HCT116 (cell line): ENCODE measurements at regions not wholly inside any gene's neighbourhood (a gene's known extent, or its start where the extent isn't known, plus 50 kb on each side); places are given as distances from the start of the nearest gene placed in this dataset.

Experiments
- ATAC-seq: fragments of 200-7000 bp; cut with Tn5 transposase; 2 replicates; pipeline ENCODE4 v1.9.1; 2020; ENCODE audit warnings: mild to moderate bottlenecking, moderate library complexity
- BruUV-seq: library from RNA; stranded (reverse); fragments of 400-500 nt; replicated peaks from 2 replicates; lab custom pipeline; 2021; lab: Mats Ljungman, UMichigan
- CTCF ChIA-PET: fragments of 300-600 bp; sonication (Branson Sonifier 250); formaldehyde crosslinking; loops from one replicate; lab custom pipeline; 2021; ENCODE audit warnings: antibody characterized with exemption; lab: Charles Lee
- POLR2A ChIA-PET: fragments of 300-600, 350-600 bp; sonication (Branson Sonifier 250); formaldehyde crosslinking; loops from one replicate; lab custom pipeline; 2021; ENCODE audit warnings: antibody characterized with exemption; lab: Charles Lee
- RAD21 ChIA-PET, 2 experiments: fragments of 300-600 bp; sonication (Branson Sonifier 250); formaldehyde crosslinking; loops; one replicate each; lab custom pipeline; 2023; ENCODE audit warnings: low total read pairs in 2 of 2; ENCODE audit not compliant: uncharacterized antibody in 2 of 2, unreplicated experiment in 2 of 2, low non-redundant PET in 1 of 2; lab: Charles Lee
- DNase-seq: peaks from one replicate; pipeline ENCODE4 v3.0.0-alpha.2; 2010; ENCODE audit warnings: low read depth, low spot score
- H2AFZ ChIP-seq: fragments of 200-600 bp; shearing (Covaris generic), sonication (generic); 2 replicates; pipeline ENCODE4 v1.6.1; 2017; ENCODE audit warnings: low read depth, mixed run types, mixed read lengths, antibody characterized with exemption, low read length; ENCODE audit not compliant: poor library complexity, severe bottlenecking
- H3K27ac ChIP-seq: 2 replicates; pipeline ENCODE4 v1.5.1; 2012; ENCODE audit warnings: low read depth, low read length
- H3K27me3 ChIP-seq: fragments of 200-600 bp; sonication (generic); 2 replicates; pipeline ENCODE4 v1.6.1; 2016; ENCODE audit warnings: mixed run types, low read length, mixed read lengths; ENCODE audit not compliant: insufficient read depth
- H3K36me3 ChIP-seq, 2 experiments: fragments of 200-500 bp in 1 of 2; fragments of 200-600 bp in 1 of 2; sonication (Bioruptor generic) in 1 of 2; sonication (generic) in 1 of 2; 2 replicates each; pipeline versions ENCODE4 v1.5.1 to v1.6.1; 2014 to 2016; ENCODE audit warnings: low read length in 2 of 2, inconsistent platforms in 1 of 2, mixed read lengths in 1 of 2, mixed run types in 1 of 2; ENCODE audit not compliant: insufficient read depth in 2 of 2, control insufficient read depth in 1 of 2
- H3K4me1 ChIP-seq, 2 experiments: fragments of 200-600 bp in 1 of 2; sonication (generic) in 1 of 2; 2 replicates each; pipeline versions ENCODE4 v1.5.1 to v1.6.1; 2012 to 2017; ENCODE audit warnings: low read length in 2 of 2, inconsistent platforms in 1 of 2, mild to moderate bottlenecking in 1 of 2, mixed read lengths in 1 of 2, mixed run types in 1 of 2, moderate library complexity in 1 of 2; ENCODE audit not compliant: insufficient read depth in 2 of 2, control insufficient read depth in 1 of 2
- H3K4me2 ChIP-seq: fragments of 200-600 bp; sonication (generic); 2 replicates; pipeline ENCODE4 v1.6.1; 2017; ENCODE audit warnings: mixed run types, low read length, mixed read lengths
- H3K4me3 ChIP-seq, 2 experiments: fragments of 200-600 bp in 1 of 2; sonication (generic) in 1 of 2; replicated peaks in 1 of 2; 2 replicates each; pipeline ENCODE4 v1.5.1; 2011 to 2016; ENCODE audit warnings: low read length in 2 of 2, control low read depth in 1 of 2, low read depth in 1 of 2, mild to moderate bottlenecking in 1 of 2, mixed read lengths in 1 of 2, mixed run types in 1 of 2
- H3K79me2 ChIP-seq: fragments of 200-600 bp; sonication (generic); 2 replicates; pipeline ENCODE4 v1.6.1; 2017; ENCODE audit warnings: mild to moderate bottlenecking, mixed run types, low read length, moderate library complexity, mixed read lengths; ENCODE audit not compliant: insufficient read depth
- H3K9ac ChIP-seq: fragments of 200-600 bp; sonication (generic); 2 replicates; pipeline ENCODE4 v1.6.1; 2016; ENCODE audit warnings: low read length, mixed read lengths
- H3K9me2 ChIP-seq: fragments of 200-600 bp; sonication (generic), shearing (Covaris generic); 2 replicates; pipeline ENCODE4 v1.6.1; 2017; ENCODE audit warnings: mixed run types, mild to moderate bottlenecking, moderate library complexity; ENCODE audit not compliant: insufficient read depth
- H3K9me3 ChIP-seq, 2 experiments: fragments of 200-500 bp in 1 of 2; fragments of 200-600 bp in 1 of 2; sonication (Bioruptor generic) in 1 of 2; sonication (generic) in 1 of 2; 2 replicates each; pipeline ENCODE4 v1.6.1; 2014 to 2017; ENCODE audit warnings: low read length in 2 of 2, mixed read lengths in 2 of 2, inconsistent platforms in 1 of 2, low read depth in 1 of 2, mild to moderate bottlenecking in 1 of 2, mixed run types in 1 of 2, moderate library complexity in 1 of 2; ENCODE audit not compliant: control insufficient read depth in 1 of 2, insufficient read depth in 1 of 2
- H4K20me1 ChIP-seq: fragments of 200-600 bp; sonication (generic), shearing (Covaris generic); 2 replicates; pipeline ENCODE4 v1.6.1; 2017; ENCODE audit warnings: mixed run types, mild to moderate bottlenecking, moderate library complexity; ENCODE audit not compliant: insufficient read depth
- EGR1 ChIP-seq: IDR thresholded peaks from 2 replicates; pipeline ENCODE4 v1.6.1; 2012; ENCODE audit warnings: low read depth
- ELF1 ChIP-seq: IDR thresholded peaks from 2 replicates; pipeline ENCODE4 v1.6.1; 2012; ENCODE audit warnings: low read depth, borderline replicate concordance
- FOSL1 ChIP-seq: IDR thresholded peaks from 2 replicates; pipeline ENCODE4 v1.6.1; 2012; ENCODE audit warnings: low read depth
- JUND ChIP-seq: IDR thresholded peaks from 2 replicates; pipeline ENCODE4 v1.6.1; 2012
- POLR2A ChIP-seq: IDR thresholded peaks from 2 replicates; pipeline ENCODE4 v1.7.0; 2011; ENCODE audit warnings: borderline replicate concordance; ENCODE audit not compliant: insufficient read depth, insufficient read length; ENCODE audit errors: extremely low read depth
- POLR2AphosphoS5 ChIP-seq: IDR thresholded peaks from 2 replicates; pipeline ENCODE4 v1.6.1; 2011; ENCODE audit warnings: mild to moderate bottlenecking, low read depth, low read length, moderate library complexity
- RAD21 ChIP-seq: IDR thresholded peaks from 2 replicates; pipeline ENCODE4 v1.6.1; 2012; ENCODE audit warnings: low read depth, mild to moderate bottlenecking
- SP1 ChIP-seq: IDR thresholded peaks from 2 replicates; pipeline ENCODE4 v1.6.1; 2012; ENCODE audit warnings: low read depth
- SRF ChIP-seq: IDR thresholded peaks from 2 replicates; pipeline ENCODE4 v1.6.1; 2012; ENCODE audit warnings: low read depth
- ZFX ChIP-seq: fragments of 450-650 bp; IDR thresholded peaks from 2 replicates; pipeline ENCODE4 v1.6.1; 2017
- ZNF274 ChIP-seq: fragments of 200-500 bp; sonication (Bioruptor generic); IDR thresholded peaks from 2 replicates; pipeline ENCODE4 v1.6.1; 2014; ENCODE audit warnings: mild to moderate bottlenecking, low read depth, low read length, inconsistent platforms
- intact Hi-C: fragments of 100-400 bp; cut with micrococcal nuclease; formaldehyde crosslinking; loops from 2 replicates; pipeline ENCODE4 v1.10.0; 2022
- TF ChIP-seq, protein P1 (sequence below): IDR thresholded peaks from 2 replicates; pipeline ENCODE4 v1.6.1; 2012; ENCODE audit warnings: low read depth
- TF ChIP-seq, protein P2 (sequence below), 3 experiments: fragments of 200-600 bp in 1 of 3; sonication (generic) in 1 of 3; IDR thresholded peaks in 2 of 3; conservative IDR thresholded peaks in 1 of 3; 2 replicates each; pipeline ENCODE4 v1.5.1; 2012 to 2017; ENCODE audit warnings: low read depth in 2 of 3, low read length in 2 of 3, antibody characterized with exemption in 1 of 3, borderline replicate concordance in 1 of 3, control low read depth in 1 of 3, mild to moderate bottlenecking in 1 of 3, mixed read lengths in 1 of 3, mixed run types in 1 of 3, moderate library complexity in 1 of 3; ENCODE audit not compliant: insufficient read depth in 1 of 3

DNA sequence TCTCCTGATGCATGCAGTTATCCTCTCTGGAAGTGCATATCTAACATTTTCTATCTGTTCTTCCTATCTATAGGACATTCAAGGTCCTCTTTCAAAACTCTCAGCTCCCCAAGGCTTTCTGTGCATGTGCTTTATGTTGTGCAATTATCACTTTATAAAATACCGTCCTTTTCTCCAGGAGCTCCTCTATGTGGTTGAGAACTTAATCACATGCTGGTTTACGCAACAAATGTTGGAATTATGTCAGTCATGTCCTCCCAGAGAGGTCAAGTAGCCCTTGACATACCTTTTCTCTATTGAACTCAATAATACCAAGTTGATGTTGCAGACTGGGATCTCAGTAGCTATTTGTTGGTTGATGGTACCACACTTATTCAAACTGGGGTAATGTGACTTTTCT is 388.4 kb downstream of the BTBD3 start:
- H3K79me2 ChIP-seq, result no peaks in the 10 kb centered on the region
- DNase-seq (no peak), ATAC-seq (no peak)
- H3K4me3 ChIP-seq, result no peak overlapping the region
- H3K36me3 ChIP-seq, result no peaks in the 10 kb centered on the region
- no peak overlapping the region for H3K4me2 ChIP-seq
- H3K27ac ChIP-seq, result no peak overlapping the region
- ChIA-PET RAD21 (no interaction called here), POLR2A (no interaction called here), CTCF (no interaction called here)
- no peaks in the 10 kb centered on the region for H3K27me3 ChIP-seq
- H3K9me2 ChIP-seq, result no peaks in the 10 kb centered on the region
- H3K4me1 ChIP-seq, result no peaks in the 10 kb centered on the region
- peaks cover 9 to 18% of the 10 kb centered on the region in 2 experiments; a peak in 2 of 4 replicates for H3K9me3 ChIP-seq
- H4K20me1 ChIP-seq, result no peaks in the 10 kb centered on the region
- H2AFZ ChIP-seq, result no peak overlapping the region
- TF ChIP-seq FOSL1 (no peak), RAD21 (no peak), ZNF274 (no peak), SRF (no peak), EGR1 (no peak), ZFX (no peak), SP1 (no peak), ELF1 (no peak), JUND (no peak), POLR2AphosphoS5 (no peak), POLR2A (no peak)
- TF ChIP-seq, protein P1, sequence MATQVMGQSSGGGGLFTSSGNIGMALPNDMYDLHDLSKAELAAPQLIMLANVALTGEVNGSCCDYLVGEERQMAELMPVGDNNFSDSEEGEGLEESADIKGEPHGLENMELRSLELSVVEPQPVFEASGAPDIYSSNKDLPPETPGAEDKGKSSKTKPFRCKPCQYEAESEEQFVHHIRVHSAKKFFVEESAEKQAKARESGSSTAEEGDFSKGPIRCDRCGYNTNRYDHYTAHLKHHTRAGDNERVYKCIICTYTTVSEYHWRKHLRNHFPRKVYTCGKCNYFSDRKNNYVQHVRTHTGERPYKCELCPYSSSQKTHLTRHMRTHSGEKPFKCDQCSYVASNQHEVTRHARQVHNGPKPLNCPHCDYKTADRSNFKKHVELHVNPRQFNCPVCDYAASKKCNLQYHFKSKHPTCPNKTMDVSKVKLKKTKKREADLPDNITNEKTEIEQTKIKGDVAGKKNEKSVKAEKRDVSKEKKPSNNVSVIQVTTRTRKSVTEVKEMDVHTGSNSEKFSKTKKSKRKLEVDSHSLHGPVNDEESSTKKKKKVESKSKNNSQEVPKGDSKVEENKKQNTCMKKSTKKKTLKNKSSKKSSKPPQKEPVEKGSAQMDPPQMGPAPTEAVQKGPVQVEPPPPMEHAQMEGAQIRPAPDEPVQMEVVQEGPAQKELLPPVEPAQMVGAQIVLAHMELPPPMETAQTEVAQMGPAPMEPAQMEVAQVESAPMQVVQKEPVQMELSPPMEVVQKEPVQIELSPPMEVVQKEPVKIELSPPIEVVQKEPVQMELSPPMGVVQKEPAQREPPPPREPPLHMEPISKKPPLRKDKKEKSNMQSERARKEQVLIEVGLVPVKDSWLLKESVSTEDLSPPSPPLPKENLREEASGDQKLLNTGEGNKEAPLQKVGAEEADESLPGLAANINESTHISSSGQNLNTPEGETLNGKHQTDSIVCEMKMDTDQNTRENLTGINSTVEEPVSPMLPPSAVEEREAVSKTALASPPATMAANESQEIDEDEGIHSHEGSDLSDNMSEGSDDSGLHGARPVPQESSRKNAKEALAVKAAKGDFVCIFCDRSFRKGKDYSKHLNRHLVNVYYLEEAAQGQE, result no peak
- TF ChIP-seq, protein P2, sequence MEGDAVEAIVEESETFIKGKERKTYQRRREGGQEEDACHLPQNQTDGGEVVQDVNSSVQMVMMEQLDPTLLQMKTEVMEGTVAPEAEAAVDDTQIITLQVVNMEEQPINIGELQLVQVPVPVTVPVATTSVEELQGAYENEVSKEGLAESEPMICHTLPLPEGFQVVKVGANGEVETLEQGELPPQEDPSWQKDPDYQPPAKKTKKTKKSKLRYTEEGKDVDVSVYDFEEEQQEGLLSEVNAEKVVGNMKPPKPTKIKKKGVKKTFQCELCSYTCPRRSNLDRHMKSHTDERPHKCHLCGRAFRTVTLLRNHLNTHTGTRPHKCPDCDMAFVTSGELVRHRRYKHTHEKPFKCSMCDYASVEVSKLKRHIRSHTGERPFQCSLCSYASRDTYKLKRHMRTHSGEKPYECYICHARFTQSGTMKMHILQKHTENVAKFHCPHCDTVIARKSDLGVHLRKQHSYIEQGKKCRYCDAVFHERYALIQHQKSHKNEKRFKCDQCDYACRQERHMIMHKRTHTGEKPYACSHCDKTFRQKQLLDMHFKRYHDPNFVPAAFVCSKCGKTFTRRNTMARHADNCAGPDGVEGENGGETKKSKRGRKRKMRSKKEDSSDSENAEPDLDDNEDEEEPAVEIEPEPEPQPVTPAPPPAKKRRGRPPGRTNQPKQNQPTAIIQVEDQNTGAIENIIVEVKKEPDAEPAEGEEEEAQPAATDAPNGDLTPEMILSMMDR (IDR thresholded peaks at IDR 0.05 in 2 of 3, conservative IDR thresholded peaks at IDR 0.05 in 1 of 3; ENCODE audit: borderline replicate concordance in 1 of 3, insufficient read depth in 1 of 3, low read depth in 2 of 3, low read length in 2 of 3), result no peak
- no TSS peak for BruUV-seq
- H3K9ac ChIP-seq, result no peak overlapping the region
- intact Hi-C loops, result no loop called here
